ENCODE measurements at regions not wholly inside any gene's neighbourhood (a gene's known extent, or its start where the extent isn't known, plus 50 kb on each side); places are given as distances from the start of the nearest gene placed in this dataset.

DNA sequence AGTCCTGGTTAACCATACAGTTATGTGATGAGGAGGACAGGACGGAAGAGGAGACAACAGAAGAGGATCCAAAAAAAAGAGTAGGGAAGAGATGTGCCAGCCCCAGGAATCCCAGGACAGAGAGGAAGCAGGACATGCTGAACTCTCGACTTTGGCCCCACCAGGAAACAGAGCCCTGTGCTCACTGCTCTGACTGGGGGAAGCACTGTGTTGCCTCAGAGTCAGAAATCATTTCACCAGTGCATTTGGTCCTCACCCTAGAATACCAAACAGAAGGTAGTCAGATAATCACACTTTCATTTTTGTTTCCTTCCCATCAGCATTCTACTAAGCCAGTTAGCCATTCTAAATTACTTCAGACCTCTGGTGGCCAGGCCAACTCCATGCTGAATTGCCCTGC, 421.0 kb upstream of the CDH5 start:
- TF ChIP-seq, protein P1, sequence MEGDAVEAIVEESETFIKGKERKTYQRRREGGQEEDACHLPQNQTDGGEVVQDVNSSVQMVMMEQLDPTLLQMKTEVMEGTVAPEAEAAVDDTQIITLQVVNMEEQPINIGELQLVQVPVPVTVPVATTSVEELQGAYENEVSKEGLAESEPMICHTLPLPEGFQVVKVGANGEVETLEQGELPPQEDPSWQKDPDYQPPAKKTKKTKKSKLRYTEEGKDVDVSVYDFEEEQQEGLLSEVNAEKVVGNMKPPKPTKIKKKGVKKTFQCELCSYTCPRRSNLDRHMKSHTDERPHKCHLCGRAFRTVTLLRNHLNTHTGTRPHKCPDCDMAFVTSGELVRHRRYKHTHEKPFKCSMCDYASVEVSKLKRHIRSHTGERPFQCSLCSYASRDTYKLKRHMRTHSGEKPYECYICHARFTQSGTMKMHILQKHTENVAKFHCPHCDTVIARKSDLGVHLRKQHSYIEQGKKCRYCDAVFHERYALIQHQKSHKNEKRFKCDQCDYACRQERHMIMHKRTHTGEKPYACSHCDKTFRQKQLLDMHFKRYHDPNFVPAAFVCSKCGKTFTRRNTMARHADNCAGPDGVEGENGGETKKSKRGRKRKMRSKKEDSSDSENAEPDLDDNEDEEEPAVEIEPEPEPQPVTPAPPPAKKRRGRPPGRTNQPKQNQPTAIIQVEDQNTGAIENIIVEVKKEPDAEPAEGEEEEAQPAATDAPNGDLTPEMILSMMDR (IDR thresholded peaks at IDR 0.05; ENCODE audit: low read depth, low read length, poor library complexity, severe bottlenecking), result no peak
- no peak for TF ChIP-seq EZH2phosphoT487 (IDR thresholded peaks at IDR 0.05; ENCODE audit: borderline replicate concordance, low read length)

Data from DOHH2 (cell line).